ENCODE measurements at regions not wholly inside any gene's neighbourhood (a gene's known extent, or its start where the extent isn't known, plus 50 kb on each side); places are given as distances from the start of the nearest gene placed in this dataset.

DNA sequence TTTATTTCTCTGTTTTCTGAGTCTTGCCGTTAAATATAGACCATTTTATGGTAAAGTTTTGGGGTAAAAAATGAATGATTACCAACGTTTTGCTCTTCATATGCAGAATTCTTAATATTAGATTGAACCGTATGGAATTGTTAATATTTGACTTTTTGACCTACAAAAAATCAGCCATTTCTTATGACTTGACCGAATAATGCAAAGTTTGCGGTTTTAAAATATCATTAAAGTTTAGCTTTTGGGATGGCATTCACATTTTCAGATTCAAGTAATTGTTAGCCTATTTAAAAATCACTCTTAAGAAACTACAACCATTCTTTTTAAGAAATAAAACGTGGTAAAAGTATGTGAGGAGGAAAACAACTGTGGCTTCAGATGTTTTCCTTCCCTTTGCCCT lies 138.0 kb downstream of the HAUS1 start:
- ChIA-PET POLR2A (ENCODE audit: unreplicated experiment) (no interaction called here), CTCF (no interaction called here)
- H3K9me3 ChIP-seq (ENCODE audit: low read length): no peaks in the 10 kb centered on the region
- H3K4me2 ChIP-seq (ENCODE audit: low read length): no peak overlapping the region
- no peaks in the 10 kb centered on the region for H3K9me2 ChIP-seq (replicated peaks; ENCODE audit: low read length)
- H3K4me1 ChIP-seq (ENCODE audit: insufficient read depth, low read length): no peaks in the 10 kb centered on the region
- TF ChIP-seq EZH2 (IDR thresholded peaks at IDR 0.05; ENCODE audit: low read length, unreplicated experiment): no peak
- no peak overlapping the region for H2AFZ ChIP-seq (ENCODE audit: low read length)
- H4K20me1 ChIP-seq (ENCODE audit: low read length): no peaks in the 10 kb centered on the region
- no TSS peak for BruUV-seq (replicated peaks)
- intact Hi-C loops (cut with micrococcal nuclease): no loop called here
- H3F3A ChIP-seq (ENCODE audit: low read length, unreplicated experiment): no peaks in the 10 kb centered on the region
- no peak for DNase-seq
- H3K4me3 ChIP-seq (ENCODE audit: low read length): no peak overlapping the region
- H3K79me2 ChIP-seq (ENCODE audit: low read length): no peaks in the 10 kb centered on the region
- no peaks in the 10 kb centered on the region for H3K27me3 ChIP-seq (ENCODE audit: low read length)
- no peak overlapping the region for H3K9ac ChIP-seq (ENCODE audit: low read length)
- no peaks in the 10 kb centered on the region for H3K36me3 ChIP-seq (ENCODE audit: low read depth, low read length)
- no peak overlapping the region for H3K27ac ChIP-seq (ENCODE audit: low read length)
- ATAC-seq: no peak

DNA sequence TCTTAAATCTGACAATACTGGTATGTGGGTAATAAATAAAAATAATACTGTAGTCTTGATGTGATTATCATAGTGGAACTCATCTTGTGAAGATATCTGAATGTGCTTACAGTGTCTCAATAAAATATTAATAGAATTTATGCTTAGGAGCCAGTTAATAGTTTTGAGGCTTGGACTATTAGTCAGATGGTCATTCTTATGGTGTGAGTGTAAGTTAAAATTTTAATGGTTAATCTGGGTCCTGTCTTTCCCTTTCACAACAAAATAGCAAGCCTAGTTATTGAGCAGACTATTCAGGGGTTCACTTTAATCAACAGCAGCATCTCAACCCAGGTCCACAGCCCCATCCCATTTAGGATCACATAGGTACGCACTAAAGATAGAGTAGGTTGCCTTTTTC lies 138.9 kb downstream of the HAUS1 start:
- H3K36me3 ChIP-seq (ENCODE audit: low read depth, low read length): no peaks in the 10 kb centered on the region
- TF ChIP-seq EZH2 (IDR thresholded peaks at IDR 0.05; ENCODE audit: low read length, unreplicated experiment) (no peak), EZH2phosphoT487 (IDR thresholded peaks at IDR 0.05; ENCODE audit: borderline replicate concordance, low read length) (no peak)
- TF ChIP-seq, protein P1, sequence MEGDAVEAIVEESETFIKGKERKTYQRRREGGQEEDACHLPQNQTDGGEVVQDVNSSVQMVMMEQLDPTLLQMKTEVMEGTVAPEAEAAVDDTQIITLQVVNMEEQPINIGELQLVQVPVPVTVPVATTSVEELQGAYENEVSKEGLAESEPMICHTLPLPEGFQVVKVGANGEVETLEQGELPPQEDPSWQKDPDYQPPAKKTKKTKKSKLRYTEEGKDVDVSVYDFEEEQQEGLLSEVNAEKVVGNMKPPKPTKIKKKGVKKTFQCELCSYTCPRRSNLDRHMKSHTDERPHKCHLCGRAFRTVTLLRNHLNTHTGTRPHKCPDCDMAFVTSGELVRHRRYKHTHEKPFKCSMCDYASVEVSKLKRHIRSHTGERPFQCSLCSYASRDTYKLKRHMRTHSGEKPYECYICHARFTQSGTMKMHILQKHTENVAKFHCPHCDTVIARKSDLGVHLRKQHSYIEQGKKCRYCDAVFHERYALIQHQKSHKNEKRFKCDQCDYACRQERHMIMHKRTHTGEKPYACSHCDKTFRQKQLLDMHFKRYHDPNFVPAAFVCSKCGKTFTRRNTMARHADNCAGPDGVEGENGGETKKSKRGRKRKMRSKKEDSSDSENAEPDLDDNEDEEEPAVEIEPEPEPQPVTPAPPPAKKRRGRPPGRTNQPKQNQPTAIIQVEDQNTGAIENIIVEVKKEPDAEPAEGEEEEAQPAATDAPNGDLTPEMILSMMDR (conservative IDR thresholded peaks at IDR 0.05; ENCODE audit: low read depth, low read length): no peak
- H3K4me1 ChIP-seq (ENCODE audit: insufficient read depth, low read length): no peaks in the 10 kb centered on the region
- H3K9ac ChIP-seq (ENCODE audit: low read length): no peak overlapping the region
- DNase-seq: no peak
- no peaks in the 10 kb centered on the region for H4K20me1 ChIP-seq (ENCODE audit: low read length)
- intact Hi-C loops (cut with micrococcal nuclease): no loop called here
- H2AFZ ChIP-seq (ENCODE audit: low read length): no peak overlapping the region
- ATAC-seq: no peak
- ChIA-PET POLR2A (ENCODE audit: unreplicated experiment) (no interaction called here), CTCF (no interaction called here)
- no TSS peak for BruUV-seq (replicated peaks)
- H3K4me2 ChIP-seq (ENCODE audit: low read length): no peak overlapping the region
- H3F3A ChIP-seq (ENCODE audit: low read length, unreplicated experiment): no peaks in the 10 kb centered on the region
- H3K4me3 ChIP-seq (ENCODE audit: low read length): no peak overlapping the region
- H3K9me2 ChIP-seq (replicated peaks; ENCODE audit: low read length): no peaks in the 10 kb centered on the region
- no peaks in the 10 kb centered on the region for H3K9me3 ChIP-seq (ENCODE audit: low read length)
- H3K79me2 ChIP-seq (ENCODE audit: low read length): 0 out of 2 replicates have a peak, but pooled peaks cover 4% of the 10 kb centered on the region
- H3K27me3 ChIP-seq (ENCODE audit: low read length): no peaks in the 10 kb centered on the region
- H3K27ac ChIP-seq (ENCODE audit: low read length): no peak overlapping the region

DNA sequence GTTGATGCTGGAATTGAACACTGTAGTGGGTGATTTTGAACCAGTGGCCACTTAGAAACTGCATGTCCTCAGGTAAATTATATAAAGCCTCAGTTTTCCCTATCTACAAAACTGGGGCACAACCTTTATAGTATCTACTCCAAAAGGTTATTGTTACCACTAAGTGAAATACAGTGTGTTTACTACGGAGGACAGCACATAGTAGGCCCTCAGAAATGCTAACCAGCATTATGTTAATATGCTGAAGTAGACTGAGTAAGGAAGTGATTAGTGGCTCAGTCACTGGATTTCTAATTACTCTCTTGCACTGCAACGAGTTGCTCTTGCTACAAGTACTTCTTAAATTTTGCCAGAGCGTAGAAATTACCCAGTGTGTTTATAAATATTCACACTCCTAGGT lies 139.5 kb downstream of the HAUS1 start:
- DNase-seq (no peak), ATAC-seq (no peak)
- Histone ChIP-seq H4K20me1 (ENCODE audit: low read length) (no peaks in the 10 kb centered on the region), H3K9ac (ENCODE audit: low read length) (no peak overlapping the region), H3K36me3 (ENCODE audit: low read depth, low read length) (no peaks in the 10 kb centered on the region), H3K4me2 (ENCODE audit: low read length) (no peak overlapping the region), H2AFZ (ENCODE audit: low read length) (no peak overlapping the region), H3K9me3 (ENCODE audit: low read length) (no peaks in the 10 kb centered on the region), H3K9me2 (replicated peaks; ENCODE audit: low read length) (no peaks in the 10 kb centered on the region), H3K4me1 (ENCODE audit: insufficient read depth, low read length) (no peaks in the 10 kb centered on the region), H3K27ac (ENCODE audit: low read length) (no peak overlapping the region), H3K27me3 (ENCODE audit: low read length) (no peaks in the 10 kb centered on the region), H3F3A (ENCODE audit: low read length, unreplicated experiment) (no peaks in the 10 kb centered on the region), H3K4me3 (ENCODE audit: low read length) (no peak overlapping the region), H3K79me2 (ENCODE audit: low read length) (0 out of 2 replicates have a peak, but pooled peaks cover 4% of the 10 kb centered on the region)
- intact Hi-C loops (cut with micrococcal nuclease): no loop called here
- TF ChIP-seq EZH2phosphoT487 (IDR thresholded peaks at IDR 0.05; ENCODE audit: borderline replicate concordance, low read length): no peak
- TF ChIP-seq, protein P1 (conservative IDR thresholded peaks at IDR 0.05; ENCODE audit: low read depth, low read length): no peak
- no peak for TF ChIP-seq EZH2 (IDR thresholded peaks at IDR 0.05; ENCODE audit: low read length, unreplicated experiment)
- BruUV-seq (replicated peaks): no TSS peak
- CTCF ChIA-PET: no interaction called here
- POLR2A ChIA-PET (ENCODE audit: unreplicated experiment): no interaction called here
